ENCODE measurements at regions not wholly inside any gene's neighbourhood (a gene's known extent, or its start where the extent isn't known, plus 50 kb on each side); places are given as distances from the start of the nearest gene placed in this dataset.
"Not testable (repeated sequence)": the region's sequence is repeated elsewhere in the genome, so short reads cannot be mapped to it uniquely, and the experiment has no call there.

DNA sequence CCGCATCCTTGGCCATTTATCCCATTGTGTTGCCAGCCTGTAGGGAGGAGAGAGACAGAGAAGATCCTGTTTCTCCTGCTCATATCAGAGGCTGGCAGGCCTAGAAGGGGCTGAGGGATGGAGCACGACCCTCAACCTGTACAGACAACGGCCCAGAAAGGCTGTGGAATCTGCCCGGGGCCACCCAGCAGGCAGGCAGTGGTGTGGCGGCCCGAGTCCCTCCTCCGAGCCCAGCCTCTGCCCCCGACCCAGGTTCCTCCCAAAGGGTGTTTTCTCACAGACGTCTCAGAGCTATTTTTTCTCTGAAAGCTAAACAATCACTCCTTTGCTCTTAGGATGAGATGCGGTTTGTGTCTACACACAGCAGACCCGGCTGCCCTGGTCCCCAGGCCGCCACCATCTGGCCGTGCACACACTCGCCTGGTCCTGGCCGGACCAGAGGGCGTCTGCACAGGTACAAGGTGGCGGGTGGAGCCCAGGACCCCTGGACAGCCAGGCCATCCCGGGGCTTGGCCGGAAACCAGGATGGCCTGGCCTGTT, 69.3 kb downstream of the FOXL3 start:
- no peak for DNase-seq
- Histone ChIP-seq H3K9me3 (replicated peaks in 1 of 3) (no peaks in the 10 kb centered on the region), H3K36me3 (replicated peaks in 1 of 2) (no peaks in the 10 kb centered on the region), H3K4me3 (no peak overlapping the region), H3K27ac (no peak overlapping the region), H3K4me1 (replicated peaks in 1 of 2) (peaks cover 0 to 6% of the 10 kb centered on the region in 2 donors), H3K27me3 (peaks cover 7% of the 10 kb centered on the region)
- intact Hi-C loops (cut with DNase I): no loop called here
- TF ChIP-seq POLR2A (IDR thresholded peaks at IDR 0.05): no peak
- TF ChIP-seq, protein P1, sequence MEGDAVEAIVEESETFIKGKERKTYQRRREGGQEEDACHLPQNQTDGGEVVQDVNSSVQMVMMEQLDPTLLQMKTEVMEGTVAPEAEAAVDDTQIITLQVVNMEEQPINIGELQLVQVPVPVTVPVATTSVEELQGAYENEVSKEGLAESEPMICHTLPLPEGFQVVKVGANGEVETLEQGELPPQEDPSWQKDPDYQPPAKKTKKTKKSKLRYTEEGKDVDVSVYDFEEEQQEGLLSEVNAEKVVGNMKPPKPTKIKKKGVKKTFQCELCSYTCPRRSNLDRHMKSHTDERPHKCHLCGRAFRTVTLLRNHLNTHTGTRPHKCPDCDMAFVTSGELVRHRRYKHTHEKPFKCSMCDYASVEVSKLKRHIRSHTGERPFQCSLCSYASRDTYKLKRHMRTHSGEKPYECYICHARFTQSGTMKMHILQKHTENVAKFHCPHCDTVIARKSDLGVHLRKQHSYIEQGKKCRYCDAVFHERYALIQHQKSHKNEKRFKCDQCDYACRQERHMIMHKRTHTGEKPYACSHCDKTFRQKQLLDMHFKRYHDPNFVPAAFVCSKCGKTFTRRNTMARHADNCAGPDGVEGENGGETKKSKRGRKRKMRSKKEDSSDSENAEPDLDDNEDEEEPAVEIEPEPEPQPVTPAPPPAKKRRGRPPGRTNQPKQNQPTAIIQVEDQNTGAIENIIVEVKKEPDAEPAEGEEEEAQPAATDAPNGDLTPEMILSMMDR (IDR thresholded peaks at IDR 0.05): no peak
- 70 to 75% (median 73%) methylated on average over 9 to 19 of the region's 19 CpGs for WGBS, 4 donors

DNA sequence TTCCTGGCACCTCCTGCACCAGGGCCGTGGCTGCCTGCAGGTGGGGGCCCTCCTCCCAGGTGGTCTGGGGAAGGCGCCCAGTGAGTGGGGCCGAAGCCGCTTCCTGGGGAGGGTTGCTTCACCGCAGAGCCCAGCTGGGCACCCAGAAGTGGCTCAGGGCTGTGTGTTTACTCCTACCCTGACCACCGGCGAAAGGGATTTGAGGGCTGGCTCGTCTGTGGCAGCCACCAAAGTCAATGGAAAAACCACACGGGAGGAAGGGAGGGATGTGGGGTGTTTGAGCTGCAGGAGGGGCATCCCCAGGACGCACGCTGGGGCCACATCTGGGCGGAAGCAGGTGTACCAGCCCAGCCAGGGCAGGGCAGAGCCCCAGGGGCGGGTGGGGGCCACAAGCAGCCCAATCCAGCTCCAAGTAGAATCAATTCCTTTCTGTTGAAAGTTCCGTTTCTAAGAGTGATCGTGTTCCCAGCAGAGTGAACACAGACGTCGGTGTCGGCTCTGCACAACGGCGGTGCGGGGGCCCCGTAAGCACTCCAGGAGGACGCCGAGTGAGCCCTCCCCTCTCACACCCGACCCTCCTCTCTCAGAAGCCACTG, 69.9 kb downstream of the FOXL3 start:
- H3K27me3 ChIP-seq: peaks cover 8% of the 10 kb centered on the region
- no peaks in the 10 kb centered on the region for H3K36me3 ChIP-seq (replicated peaks in 1 of 2)
- TF ChIP-seq, protein P1 (IDR thresholded peaks at IDR 0.05): no peak
- no peak for TF ChIP-seq POLR2A (IDR thresholded peaks at IDR 0.05)
- no peak overlapping the region for H3K27ac ChIP-seq
- no peaks in the 10 kb centered on the region for H3K9me3 ChIP-seq (replicated peaks in 1 of 3)
- no peak for DNase-seq
- WGBS, 4 donors: 51 to 61% (median 54%) methylated on average over 11 to 25 of the region's 25 CpGs
- intact Hi-C loops (cut with DNase I): no loop called here
- no peak overlapping the region for H3K4me3 ChIP-seq
- peaks cover 0 to 6% of the 10 kb centered on the region in 2 donors for H3K4me1 ChIP-seq (replicated peaks in 1 of 2)

DNA sequence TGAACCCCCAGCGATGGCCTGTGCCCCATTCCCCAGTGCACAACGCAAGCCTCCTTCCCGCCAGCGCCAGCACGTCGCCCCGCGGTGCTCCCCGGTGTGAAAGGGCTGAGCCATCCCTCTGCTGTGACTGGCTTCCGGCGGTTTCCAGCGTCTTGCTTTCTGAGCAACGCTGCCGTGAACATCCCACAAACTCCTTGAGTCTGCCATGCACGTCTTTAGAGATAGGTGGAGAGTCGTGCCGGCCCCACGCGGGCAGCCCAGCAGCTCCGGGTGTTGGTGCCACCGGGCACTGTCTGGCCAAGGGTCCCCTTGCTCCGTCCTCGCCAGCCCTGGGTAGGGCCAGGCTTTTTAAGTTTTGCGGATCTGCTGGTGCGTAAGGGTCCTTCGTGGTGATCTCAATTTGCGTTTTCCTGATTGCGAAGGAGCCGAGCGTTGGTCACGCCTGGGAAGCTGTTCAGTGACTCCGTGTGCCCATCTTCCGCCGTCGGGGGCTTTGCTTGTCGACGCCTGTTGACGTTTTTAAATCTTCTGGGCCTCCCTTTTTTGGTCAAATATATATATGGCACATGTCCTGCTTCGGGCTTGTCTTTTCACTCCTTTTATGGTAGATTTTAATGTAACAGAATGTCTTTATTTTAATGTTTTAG, 70.6 kb downstream of the FOXL3 start:
- WGBS, 4 donors: 70 to 77% (median 73%) methylated on average over 36 to 39 of the region's 39 CpGs
- H3K36me3 ChIP-seq (replicated peaks in 1 of 2): no peaks in the 10 kb centered on the region
- intact Hi-C loops (cut with DNase I): no loop called here
- TF ChIP-seq POLR2A (IDR thresholded peaks at IDR 0.05): no peak
- TF ChIP-seq, protein P1 (IDR thresholded peaks at IDR 0.05): no peak
- DNase-seq: no peak
- H3K9me3 ChIP-seq (replicated peaks in 1 of 3): no peaks in the 10 kb centered on the region
- no peak overlapping the region for H3K4me3 ChIP-seq
- H3K27ac ChIP-seq: no peak overlapping the region
- peaks cover 10% of the 10 kb centered on the region for H3K27me3 ChIP-seq
- peaks cover 0 to 6% of the 10 kb centered on the region in 2 donors for H3K4me1 ChIP-seq (replicated peaks in 1 of 2)

DNA sequence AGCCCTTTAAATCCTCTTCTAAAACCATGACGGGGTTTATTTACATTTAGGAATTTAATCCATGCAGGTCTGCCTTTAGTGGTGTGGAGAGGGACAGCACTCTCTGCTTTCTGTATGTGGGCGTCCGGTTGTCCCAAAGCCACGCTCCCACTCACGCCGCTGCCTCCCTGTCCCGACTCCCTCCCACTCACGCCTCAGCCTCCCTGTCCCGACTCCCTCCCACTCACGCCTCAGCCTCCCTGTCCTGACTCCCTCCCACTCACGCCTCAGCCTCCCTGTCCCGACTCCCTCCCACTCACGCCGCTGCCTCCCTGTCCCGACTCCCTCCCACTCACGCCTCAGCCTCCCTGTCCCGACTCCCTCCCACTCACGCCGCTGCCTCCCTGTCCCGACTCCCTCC, 71.2 kb downstream of the FOXL3 start:
- DNase-seq; H3K36me3 ChIP-seq (replicated peaks in 1 of 2); intact Hi-C loops (cut with DNase I); H3K4me1 ChIP-seq (replicated peaks in 1 of 2); H3K27ac ChIP-seq; H3K9me3 ChIP-seq (replicated peaks in 1 of 3); H3K4me3 ChIP-seq: not testable (repeated sequence)
- peaks cover 13% of the 10 kb centered on the region for H3K27me3 ChIP-seq
- 74 to 77% (median 76%) methylated on average over 12 to 16 of the region's 20 CpGs for WGBS, 4 donors

Data from adrenal gland (tissue), 9 donors.